ENCODE measurements at regions not wholly inside any gene's neighbourhood (a gene's known extent, or its start where the extent isn't known, plus 50 kb on each side); places are given as distances from the start of the nearest gene placed in this dataset.

GRCh38 chr7:119132436-119132835, 907.9 kb downstream of the ANKRD7 start:
- no peak for TF ChIP-seq EZH2 (IDR thresholded peaks at IDR 0.05; ENCODE audit: low read length)
- no peak for TF ChIP-seq CTCF (optimal IDR thresholded peaks at IDR 0.05 in 1 of 3, IDR thresholded peaks at IDR 0.05 in 1 of 3, conservative IDR thresholded peaks at IDR 0.05 in 1 of 3; ENCODE audit: extremely low read depth in 1 of 3, insufficient read depth in 2 of 3, low read length in 3 of 3)

All from keratinocyte (primary cell).